ENCODE measurements at regions not wholly inside any gene's neighbourhood (a gene's known extent, or its start where the extent isn't known, plus 50 kb on each side); places are given as distances from the start of the nearest gene placed in this dataset.
"Not testable (repeated sequence)": the region's sequence is repeated elsewhere in the genome, so short reads cannot be mapped to it uniquely, and the experiment has no call there.

DNA sequence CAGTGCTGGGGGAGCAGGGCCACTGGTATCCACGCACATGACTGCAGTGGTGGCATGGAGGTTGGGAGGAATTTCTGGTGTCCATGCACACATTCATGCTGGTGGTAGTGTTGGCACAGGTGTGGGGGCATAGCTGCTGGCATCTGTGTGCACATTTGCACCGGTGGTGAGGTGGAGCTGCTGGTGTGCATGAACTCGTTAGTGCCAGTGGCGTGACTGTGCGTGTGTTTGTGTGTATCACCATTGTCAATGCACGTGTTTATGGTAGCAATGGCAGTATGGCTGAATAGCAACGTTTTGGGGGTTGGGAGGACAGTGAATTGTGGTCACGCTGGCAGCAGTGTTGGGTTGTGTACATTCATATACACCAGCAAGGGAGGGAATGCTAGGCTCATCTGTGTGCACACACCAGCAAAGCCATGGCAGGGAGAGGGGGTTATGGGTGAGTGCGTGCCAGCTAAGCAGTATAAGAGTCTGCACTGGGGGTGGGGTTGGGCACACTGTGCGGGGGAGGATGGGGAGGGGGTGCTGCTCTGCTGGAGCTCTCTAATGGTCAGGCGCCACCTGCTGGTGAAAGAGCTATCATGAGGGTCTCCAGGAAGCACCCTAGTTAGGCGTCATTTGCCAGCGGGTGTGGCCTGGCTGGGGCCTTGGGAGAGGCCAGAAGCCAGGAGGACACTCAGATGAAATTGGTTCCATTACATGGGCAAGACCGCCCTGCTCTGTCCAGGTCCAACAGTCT is 626.1 kb upstream of the ID4 start:
- no peak for DNase-seq (ENCODE audit: low spot score)

DNA sequence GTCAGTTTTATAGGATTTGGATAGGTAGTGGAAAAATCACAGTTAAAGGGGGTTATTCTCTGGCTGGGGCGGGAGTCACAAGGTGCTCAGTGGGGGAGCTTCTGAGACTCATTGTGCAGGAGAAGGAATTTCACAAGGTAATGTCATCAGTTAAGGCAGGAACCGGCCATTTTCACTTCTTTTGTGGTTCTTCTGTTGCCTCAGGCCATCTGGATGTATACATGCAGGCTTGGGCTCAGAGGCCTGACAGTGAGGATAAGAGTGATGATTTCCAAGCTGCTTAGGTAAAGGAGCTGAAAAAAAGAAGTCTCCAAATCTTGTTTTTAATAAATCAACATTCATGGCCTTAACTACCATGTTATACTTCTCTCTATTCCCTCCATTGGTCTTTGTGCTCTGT is 622.9 kb upstream of the ID4 start:
- no peak for DNase-seq (ENCODE audit: low spot score)

DNA sequence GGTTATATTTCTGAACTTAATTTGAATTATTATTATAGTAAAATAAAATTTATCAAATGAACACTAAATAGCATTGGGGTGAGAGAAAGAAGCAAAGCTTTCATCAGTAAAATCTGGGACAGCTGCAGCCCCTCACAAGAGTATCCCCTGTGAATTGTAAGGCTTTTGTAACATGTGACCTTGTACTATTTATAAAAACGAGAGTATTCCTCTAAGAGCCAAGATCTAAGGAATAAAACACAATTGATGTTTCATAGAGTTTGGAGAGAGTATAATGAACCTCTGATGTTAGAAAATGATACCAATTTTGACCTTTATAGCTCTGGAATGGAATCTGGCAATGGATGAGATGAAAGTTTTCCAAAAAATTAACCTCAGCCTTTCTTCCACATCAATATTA is 617.2 kb upstream of the ID4 start:
- DNase-seq (ENCODE audit: low spot score), result no peak

- DNase-seq (ENCODE audit: low spot score), result no peak
Measured at GRCh38 chr6:19231878-19232561, 605.1 kb upstream of the ID4 start.

- no peak for DNase-seq (ENCODE audit: low spot score)
Measured at GRCh38 chr6:19245656-19246055, 591.5 kb upstream of the ID4 start.

- DNase-seq (ENCODE audit: low spot score), result not testable (repeated sequence)
Measured at GRCh38 chr6:19247181-19247580, 590.0 kb upstream of the ID4 start.

- not testable (repeated sequence) for DNase-seq (ENCODE audit: low spot score)
Measured at GRCh38 chr6:19256123-19256522, 581.0 kb upstream of the ID4 start.

GRCh38 chr6:19261642-19262041 is 575.5 kb upstream of the ID4 start:
- no peak for DNase-seq (ENCODE audit: low spot score)

GRCh38 chr6:19268117-19268516 is 569.1 kb upstream of the ID4 start:
- DNase-seq (ENCODE audit: low spot score), result no peak

GRCh38 chr6:19268718-19269117 is 568.5 kb upstream of the ID4 start:
- DNase-seq (ENCODE audit: low spot score), result no peak

DNA sequence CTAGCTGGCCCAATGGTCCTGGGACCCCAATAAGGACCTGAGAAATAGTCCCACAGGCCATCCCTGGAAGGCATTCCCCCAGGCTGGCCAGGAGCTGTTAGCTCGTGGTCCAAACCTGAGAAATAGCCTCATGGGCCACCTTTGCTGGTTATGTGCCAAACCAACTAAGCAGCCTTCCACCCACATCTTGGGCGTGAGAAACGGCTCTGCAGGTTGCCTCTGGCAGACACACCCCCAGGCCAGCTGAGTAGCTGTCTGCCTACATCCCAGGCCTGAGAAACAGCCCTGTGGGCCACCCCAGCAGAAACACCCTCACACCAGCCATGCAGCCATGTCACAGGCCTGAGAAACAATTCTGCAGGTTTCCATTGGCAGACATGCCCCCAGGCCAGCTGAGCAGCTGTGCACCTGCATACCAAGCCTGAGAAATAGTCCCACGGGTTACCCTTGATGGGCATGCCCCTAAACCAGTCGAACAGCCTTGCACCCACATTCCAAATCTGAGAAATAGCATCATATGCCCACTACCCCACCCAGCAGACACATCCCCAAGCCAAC is 567.8 kb upstream of the ID4 start:
- DNase-seq (ENCODE audit: low spot score), result no peak

DNA sequence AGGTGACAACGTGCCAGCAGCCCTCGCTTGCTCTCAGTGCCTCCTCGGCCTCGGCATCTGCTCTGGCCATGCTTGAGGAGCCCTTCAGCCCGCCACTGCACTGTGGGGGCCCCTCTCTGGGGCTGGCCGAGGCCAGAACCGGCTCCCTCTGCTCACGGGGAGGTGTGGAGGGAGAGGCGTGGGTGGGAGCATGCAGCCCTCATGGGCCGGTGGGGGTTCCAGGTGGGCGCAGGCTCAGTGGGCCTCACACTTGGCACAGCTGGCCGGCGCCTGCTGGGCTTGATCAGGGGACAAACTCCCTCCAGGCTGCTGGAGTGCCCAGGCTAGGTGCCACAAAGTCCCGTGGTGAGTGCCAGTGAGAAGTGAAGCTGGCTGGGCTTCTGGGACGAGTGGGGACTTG is 566.6 kb upstream of the ID4 start:
- DNase-seq (ENCODE audit: low spot score), result no peak

DNA sequence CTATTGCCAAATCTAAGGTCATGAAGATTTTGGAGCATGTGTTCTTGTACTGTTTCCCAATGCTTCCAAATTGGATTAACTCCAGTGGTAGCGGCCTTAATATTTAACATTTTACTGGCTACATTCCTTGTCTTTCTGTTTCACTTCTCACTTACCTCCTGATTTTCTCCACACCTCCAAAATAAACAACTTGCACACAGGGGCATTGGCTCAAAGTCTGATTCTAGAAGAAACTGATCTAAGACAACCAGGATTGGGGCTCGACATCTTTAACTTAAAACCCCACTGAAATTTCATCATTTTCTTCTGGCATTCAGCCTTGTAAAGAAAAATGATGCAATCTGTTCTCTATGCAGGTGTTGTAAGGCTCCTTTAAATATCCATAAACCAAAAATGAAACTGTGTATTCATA is 557.9 kb upstream of the ID4 start:
- no peak for DNase-seq (ENCODE audit: low spot score)

DNA sequence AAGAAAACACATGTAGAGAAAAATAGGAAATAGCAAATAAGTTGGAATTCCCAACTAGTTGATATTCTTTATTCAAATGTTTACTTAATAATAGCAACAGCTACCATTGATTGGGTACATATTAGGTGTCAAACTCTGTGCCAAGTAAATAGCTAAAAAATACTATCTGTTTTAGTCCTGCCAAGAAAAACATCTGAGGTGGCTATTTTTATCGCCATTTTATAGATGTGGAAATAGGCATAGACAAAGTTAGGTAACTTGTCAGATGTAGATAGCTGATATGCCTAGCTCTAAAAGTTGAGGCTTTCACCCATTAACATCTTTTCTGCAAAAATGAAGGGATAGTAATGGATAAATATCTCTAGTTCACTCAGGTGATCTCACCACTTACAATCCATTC is 549.2 kb upstream of the ID4 start:
- no peak for DNase-seq (ENCODE audit: low spot score)

- no peak for DNase-seq (ENCODE audit: low spot score)
Measured at GRCh38 chr6:19289457-19289856, 547.7 kb upstream of the ID4 start.

DNA sequence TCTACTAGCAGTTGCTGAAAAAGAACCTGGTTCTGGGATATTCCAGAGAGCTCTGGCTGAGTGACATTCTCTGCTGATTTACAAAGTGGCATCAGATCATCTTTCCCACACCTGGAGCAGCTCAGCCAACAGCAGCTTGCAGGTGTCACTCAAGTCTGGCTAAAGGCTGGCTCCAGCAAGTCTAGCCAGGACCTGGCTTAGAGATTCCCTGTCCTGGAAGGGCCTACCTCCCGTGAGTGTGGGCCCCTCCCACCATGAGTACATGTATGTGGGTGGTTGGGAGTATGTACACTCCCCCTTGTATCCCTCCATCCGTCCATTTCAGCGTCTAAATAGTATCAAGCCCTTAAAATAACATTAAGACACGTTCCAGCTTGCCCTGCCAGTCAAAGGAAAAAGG is 539.3 kb upstream of the ID4 start:
- no peak for DNase-seq (ENCODE audit: low spot score)

- no peak for DNase-seq (ENCODE audit: low spot score)
Measured at GRCh38 chr6:19298421-19298820, 538.7 kb upstream of the ID4 start.

DNA sequence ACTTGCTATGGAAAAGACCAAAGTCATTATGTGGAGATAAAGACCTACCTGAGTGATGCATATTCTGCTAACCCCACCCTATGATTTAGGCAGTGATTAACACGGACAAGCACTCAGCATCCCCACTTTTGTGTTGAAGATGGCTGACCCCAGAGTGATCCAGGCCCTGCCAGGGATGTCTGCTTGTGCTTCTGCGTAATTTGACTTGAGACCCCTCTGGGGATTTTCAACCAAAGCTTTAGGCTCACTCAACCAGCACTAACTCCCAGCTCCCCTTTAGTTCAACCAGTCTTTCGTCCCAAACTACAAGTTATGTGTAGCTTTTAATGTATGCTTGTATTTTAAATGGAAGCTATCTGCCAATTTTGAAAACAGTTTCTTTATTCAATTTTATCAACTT is 538.0 kb upstream of the ID4 start:
- no peak for DNase-seq (ENCODE audit: low spot score)

DNA sequence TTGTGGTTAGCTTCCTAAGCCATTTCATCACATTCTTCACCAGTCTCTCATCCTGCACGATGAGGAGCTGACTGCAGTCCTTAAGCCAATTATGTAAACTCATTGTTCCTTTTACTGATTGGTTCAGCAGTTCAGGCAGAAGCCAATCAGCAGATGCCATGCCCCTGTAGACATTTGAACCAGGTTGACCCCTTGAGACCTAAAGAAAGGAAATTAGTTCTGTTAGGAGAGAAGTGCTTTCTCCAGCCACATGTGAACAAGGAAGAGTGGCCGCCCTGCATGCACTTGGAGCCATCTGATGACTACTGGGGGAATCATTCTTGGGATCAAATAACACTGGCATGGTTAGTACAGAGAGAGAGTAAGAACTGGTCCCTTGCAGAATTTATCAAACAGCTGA is 535.2 kb upstream of the ID4 start:
- DNase-seq (ENCODE audit: low spot score), result no peak

GRCh38 chr6:19303383-19303782 is 533.8 kb upstream of the ID4 start:
- no peak for DNase-seq (ENCODE audit: low spot score)

DNA sequence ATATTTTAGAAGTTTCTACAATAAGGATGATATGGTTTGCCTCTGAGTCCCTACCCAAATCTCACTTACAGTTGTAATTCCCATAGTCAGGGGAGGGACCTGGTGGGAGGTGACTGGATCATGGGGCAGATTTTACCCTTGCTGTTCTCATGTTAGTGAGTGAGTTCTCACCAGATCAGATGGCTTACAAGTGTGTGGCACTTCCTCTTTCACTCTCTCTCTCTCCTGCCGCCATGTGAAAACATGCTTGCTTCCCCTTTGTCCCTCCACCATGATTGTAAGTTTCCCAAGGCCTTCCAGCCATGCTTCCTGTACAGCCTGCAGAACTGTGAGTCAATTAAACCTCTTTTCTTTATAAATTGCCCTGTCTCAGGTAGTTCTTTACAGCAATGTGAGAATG is 527.5 kb upstream of the ID4 start:
- DNase-seq (ENCODE audit: low spot score), result no peak

DNA sequence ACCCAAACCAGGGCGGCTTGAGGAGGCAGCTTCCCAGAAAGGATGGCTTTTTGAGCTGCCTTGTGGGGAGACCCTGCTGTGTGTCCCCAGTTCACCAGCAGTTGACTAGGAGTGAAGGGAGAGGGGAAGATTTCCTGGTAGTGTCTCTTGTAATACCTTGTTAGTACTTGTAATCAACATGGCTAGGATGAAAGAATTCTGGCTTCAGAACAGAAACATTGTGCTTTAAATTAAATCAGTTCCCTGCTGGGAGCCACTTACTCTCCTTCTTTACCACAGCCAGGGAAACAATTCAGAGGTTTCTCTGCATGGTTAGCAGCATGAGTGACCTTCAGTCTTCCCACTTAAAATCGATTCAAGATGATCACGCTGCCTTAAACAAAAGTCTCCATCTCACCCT is 525.4 kb upstream of the ID4 start:
- DNase-seq (ENCODE audit: low spot score), result no peak
